BE2C (cell line): ENCODE measurements at regions not wholly inside any gene's neighbourhood (a gene's known extent, or its start where the extent isn't known, plus 50 kb on each side); places are given as distances from the start of the nearest gene placed in this dataset.

Experiments used
- DNase-seq: peaks from one replicate; pipeline ENCODE4 v3.0.0-alpha.2; 2020
- H3K27me3 ChIP-seq: fragments of 250-450 bp; sonication (Bioruptor Pico); 2 replicates; pipeline ENCODE4 v1.5.1; 2020; ENCODE audit warnings: mild to moderate bottlenecking
- H3K36me3 ChIP-seq: fragments of 250-450 bp; sonication (Bioruptor Pico); 2 replicates; pipeline ENCODE4 v1.5.1; 2020; ENCODE audit warnings: mild to moderate bottlenecking
- H3K4me1 ChIP-seq: fragments of 250-450 bp; sonication (Bioruptor Pico); 2 replicates; pipeline ENCODE4 v1.5.1; 2020
- H3K4me3 ChIP-seq: 2 replicates; pipeline ENCODE4 v1.5.1; 2011; ENCODE audit warnings: low read depth, low read length
- H3K9me3 ChIP-seq: fragments of 250-450 bp; sonication (Bioruptor Pico); 2 replicates; pipeline ENCODE4 v1.5.1; 2020
- TF ChIP-seq, protein P1 (sequence below): IDR thresholded peaks from 2 replicates; pipeline ENCODE4 v1.5.1; 2012; ENCODE audit warnings: mild to moderate bottlenecking, low read depth, low read length

DNA sequence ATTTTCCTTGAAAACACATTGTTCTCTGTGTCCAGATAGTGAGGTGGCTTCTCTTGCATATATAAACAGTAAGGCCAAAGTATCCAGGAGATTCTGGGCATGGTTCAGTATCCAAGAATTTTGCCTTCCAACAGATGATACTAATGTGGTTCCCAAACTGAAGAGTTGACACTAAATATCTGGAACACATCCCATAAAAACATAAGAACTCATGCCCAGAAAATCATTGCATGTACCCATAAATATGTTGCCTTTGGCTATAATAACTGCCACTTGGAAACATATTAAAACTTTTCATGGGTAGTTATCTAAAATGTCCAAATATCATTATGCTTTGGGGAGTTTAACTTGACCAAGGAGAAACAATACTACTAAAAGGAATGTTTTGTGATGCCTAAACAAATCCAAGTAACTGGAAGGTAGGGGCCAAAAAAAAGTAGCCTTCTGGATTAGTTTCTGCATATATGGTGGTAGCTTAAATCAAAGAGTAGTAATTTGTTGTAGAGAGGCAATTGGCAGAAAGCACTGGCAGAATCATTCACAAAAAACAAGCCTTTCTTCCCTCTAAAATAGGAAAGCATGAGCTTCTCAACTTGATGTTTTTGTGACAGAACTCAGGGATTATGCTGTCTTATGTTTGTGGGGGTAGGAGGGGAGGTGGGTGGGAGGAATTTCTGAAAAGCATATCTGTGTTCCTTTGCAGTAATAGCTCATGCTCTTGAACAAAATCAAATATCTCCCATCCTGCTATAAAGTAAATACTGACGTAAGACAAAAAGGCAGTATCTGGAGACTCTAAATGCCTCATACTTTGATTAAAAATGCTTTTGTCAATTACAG is 753.9 kb downstream of the TUSC7 start:
- DNase-seq: no peak
- Histone ChIP-seq H3K4me3 (no peak overlapping the region), H3K27me3 (no peaks in the 10 kb centered on the region), H3K4me1 (no peaks in the 10 kb centered on the region), H3K36me3 (no peaks in the 10 kb centered on the region), H3K9me3 (no peaks in the 10 kb centered on the region)
- TF ChIP-seq, protein P1, sequence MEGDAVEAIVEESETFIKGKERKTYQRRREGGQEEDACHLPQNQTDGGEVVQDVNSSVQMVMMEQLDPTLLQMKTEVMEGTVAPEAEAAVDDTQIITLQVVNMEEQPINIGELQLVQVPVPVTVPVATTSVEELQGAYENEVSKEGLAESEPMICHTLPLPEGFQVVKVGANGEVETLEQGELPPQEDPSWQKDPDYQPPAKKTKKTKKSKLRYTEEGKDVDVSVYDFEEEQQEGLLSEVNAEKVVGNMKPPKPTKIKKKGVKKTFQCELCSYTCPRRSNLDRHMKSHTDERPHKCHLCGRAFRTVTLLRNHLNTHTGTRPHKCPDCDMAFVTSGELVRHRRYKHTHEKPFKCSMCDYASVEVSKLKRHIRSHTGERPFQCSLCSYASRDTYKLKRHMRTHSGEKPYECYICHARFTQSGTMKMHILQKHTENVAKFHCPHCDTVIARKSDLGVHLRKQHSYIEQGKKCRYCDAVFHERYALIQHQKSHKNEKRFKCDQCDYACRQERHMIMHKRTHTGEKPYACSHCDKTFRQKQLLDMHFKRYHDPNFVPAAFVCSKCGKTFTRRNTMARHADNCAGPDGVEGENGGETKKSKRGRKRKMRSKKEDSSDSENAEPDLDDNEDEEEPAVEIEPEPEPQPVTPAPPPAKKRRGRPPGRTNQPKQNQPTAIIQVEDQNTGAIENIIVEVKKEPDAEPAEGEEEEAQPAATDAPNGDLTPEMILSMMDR: no peak

DNA sequence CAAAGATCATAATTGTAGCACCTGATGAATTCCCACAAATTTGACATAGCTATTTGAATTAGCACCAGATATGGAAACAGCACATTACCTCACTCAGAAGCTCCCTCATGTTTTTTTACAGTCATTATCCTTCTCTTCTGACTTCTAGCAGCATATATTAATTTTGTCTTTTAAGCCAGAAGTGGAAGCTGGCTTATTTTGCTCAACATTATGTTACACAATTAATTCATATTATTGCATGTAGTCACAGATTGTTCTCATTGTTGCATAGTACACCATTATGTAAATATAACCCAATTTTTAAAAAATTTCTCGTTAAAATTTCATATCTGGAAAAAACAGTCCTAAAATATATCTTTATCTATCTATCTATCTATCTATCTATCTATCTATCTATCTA is 762.3 kb downstream of the TUSC7 start:
- Histone ChIP-seq H3K4me3 (no peak overlapping the region), H3K9me3 (no peaks in the 10 kb centered on the region), H3K36me3 (0 out of 2 replicates have a peak, but pooled peaks cover 2% of the 10 kb centered on the region), H3K4me1 (no peaks in the 10 kb centered on the region), H3K27me3 (no peaks in the 10 kb centered on the region)
- TF ChIP-seq, protein P1: no peak
- DNase-seq: no peak

DNA sequence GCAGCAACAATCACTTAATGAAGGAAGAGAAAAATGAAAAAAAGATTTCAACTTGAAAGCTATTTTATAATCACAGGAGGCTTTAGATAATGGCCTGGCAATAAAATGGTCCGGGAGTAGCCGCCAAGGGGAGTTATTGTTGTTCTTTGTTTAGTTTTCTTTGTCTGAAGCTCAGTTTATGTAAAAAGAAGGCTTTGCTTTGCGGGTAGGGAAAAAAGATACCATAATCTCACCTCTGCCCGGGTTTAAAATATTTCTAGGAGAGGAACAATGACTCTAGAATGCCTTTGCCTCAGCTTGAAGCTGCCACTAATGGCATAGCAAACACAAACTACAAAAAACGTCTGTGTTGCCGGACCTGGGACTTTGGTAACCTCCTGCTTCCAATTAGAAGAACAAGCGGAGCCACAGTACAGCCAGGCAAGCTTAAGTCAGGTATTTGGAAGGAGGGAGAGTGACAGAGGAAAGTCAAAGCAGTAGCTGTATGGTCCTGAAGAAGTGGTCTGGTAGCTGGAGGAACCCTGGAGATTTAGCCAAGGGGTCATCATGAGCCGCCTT is 764.5 kb downstream of the TUSC7 start:
- TF ChIP-seq, protein P1: no peak
- Histone ChIP-seq H3K27me3 (no peaks in the 10 kb centered on the region), H3K36me3 (0 out of 2 replicates have a peak, but pooled peaks cover 2% of the 10 kb centered on the region), H3K4me1 (no peaks in the 10 kb centered on the region), H3K4me3 (no peak overlapping the region), H3K9me3 (no peaks in the 10 kb centered on the region)
- DNase-seq: no peak

DNA sequence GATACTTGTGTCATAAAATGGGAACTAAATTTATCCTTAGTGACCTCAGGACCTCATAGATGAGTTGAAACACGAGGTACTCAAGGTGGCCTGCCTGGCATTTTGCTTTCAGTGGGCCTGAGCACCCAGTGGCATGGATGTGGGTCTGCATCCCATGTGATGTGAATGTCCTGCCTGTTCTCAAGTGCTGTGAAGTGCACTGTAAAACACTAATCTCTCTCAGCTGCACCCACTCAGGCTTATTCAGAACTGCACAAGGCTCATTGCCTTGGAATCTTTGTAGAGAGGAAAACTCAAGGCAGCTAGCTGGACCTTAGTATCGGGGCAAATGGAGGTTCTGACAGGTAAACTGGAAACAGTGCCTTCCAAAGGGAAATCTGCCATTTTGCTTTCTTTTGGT is 767.0 kb downstream of the TUSC7 start:
- DNase-seq: no peak
- Histone ChIP-seq H3K36me3 (0 out of 2 replicates have a peak, but pooled peaks cover 2% of the 10 kb centered on the region), H3K4me1 (no peaks in the 10 kb centered on the region), H3K9me3 (no peaks in the 10 kb centered on the region), H3K4me3 (no peak overlapping the region), H3K27me3 (no peaks in the 10 kb centered on the region)
- TF ChIP-seq, protein P1: no peak

DNA sequence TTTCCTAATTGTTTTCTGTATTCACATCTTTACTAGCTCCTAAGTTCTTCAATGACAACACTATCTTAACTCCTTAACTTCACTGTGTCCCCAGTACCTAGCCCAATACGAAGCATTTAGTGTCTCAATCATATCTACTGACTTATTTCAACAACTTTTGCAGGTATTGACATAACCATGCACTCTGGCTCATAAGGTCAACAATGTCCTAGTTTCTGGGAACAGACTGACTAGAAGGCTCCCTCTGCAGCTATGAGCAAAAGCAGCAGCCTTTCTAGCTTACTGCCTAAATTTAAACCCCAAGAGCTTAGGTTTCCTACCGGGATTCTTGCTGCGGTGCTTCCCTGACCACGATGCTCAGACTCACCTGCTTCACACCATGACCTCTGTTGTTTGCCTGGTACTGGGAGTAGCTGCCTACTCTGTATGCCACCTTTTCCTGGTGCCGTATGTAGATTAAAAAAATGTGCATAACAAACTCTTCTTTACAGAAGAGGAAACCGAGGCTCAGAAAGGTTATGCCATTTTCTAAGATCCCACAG is 767.7 kb downstream of the TUSC7 start:
- no peak for DNase-seq
- Histone ChIP-seq H3K4me1 (no peaks in the 10 kb centered on the region), H3K9me3 (no peaks in the 10 kb centered on the region), H3K36me3 (0 out of 2 replicates have a peak, but pooled peaks cover 2% of the 10 kb centered on the region), H3K27me3 (no peaks in the 10 kb centered on the region), H3K4me3 (no peak overlapping the region)
- TF ChIP-seq, protein P1: no peak

DNA sequence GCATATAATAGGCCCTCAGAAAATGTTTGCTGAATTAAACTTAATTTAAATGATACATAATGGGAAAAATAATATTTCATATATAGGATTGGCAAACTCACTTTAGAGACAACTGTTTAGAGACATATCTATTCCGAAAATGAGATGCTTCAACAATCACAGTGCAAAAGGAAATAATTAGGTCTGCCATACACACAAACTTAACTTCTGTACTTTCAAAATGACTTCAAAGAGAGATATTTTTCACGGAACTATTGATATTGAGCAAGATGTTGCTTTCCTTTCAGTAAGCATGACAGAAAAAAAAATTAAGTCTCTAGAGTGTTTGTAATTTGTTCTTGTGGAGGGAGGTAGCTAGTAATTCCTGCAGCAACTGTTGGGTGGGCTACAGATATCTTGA is 769.5 kb downstream of the TUSC7 start:
- H3K4me1 ChIP-seq: no peaks in the 10 kb centered on the region
- H3K36me3 ChIP-seq: no peaks in the 10 kb centered on the region
- TF ChIP-seq, protein P1: no peak
- DNase-seq: no peak
- no peaks in the 10 kb centered on the region for H3K27me3 ChIP-seq
- no peak overlapping the region for H3K4me3 ChIP-seq
- no peaks in the 10 kb centered on the region for H3K9me3 ChIP-seq
